ENCODE measurements at regions not wholly inside any gene's neighbourhood (a gene's known extent, or its start where the extent isn't known, plus 50 kb on each side); places are given as distances from the start of the nearest gene placed in this dataset.

- Histone ChIP-seq H3K4me1 (ENCODE audit: control insufficient read depth, insufficient read depth, low read length) (no peaks in the 10 kb centered on the region), H3K27ac (ENCODE audit: control insufficient read depth, insufficient read depth) (no peak overlapping the region), H3K79me2 (ENCODE audit: control insufficient read depth, insufficient read depth, low read length) (no peaks in the 10 kb centered on the region), H3K27me3 (replicated peaks in 1 of 2; ENCODE audit: control insufficient read depth in 2 of 2, insufficient read depth in 2 of 2, low read length in 1 of 2) (no peaks in the 10 kb centered on the region), H4K20me1 (ENCODE audit: control insufficient read depth, insufficient read depth) (no peaks in the 10 kb centered on the region), H3K36me3 (ENCODE audit: control insufficient read depth in 2 of 2, insufficient read depth in 2 of 2, low read length in 1 of 2) (no peaks in the 10 kb centered on the region), H3K4me2 (ENCODE audit: control insufficient read depth, insufficient read depth) (no peak overlapping the region), H3K4me3 (no peak overlapping the region), H3K9ac (ENCODE audit: control insufficient read depth, insufficient read depth, low read length) (no peak overlapping the region), H3K9me3 (replicated peaks; ENCODE audit: control insufficient read depth, insufficient read depth, low read length) (no peaks in the 10 kb centered on the region), H2AFZ (ENCODE audit: control insufficient read depth, low read depth, low read length) (no peak overlapping the region)
- TF ChIP-seq E2F4 (IDR thresholded peaks at IDR 0.05; ENCODE audit: low read depth, low read length) (no peak), E2F8 (IDR thresholded peaks at IDR 0.05; ENCODE audit: low read depth, partially characterized antibody) (no peak), MYC (IDR thresholded peaks at IDR 0.05; ENCODE audit: insufficient read depth, insufficient read length, insufficient replicate concordance, low read length, severe bottlenecking) (no peak), ESRRA (IDR thresholded peaks at IDR 0.05; ENCODE audit: low read length) (no peak), IKZF1 (conservative IDR thresholded peaks at IDR 0.05) (no peak), CHD2 (IDR thresholded peaks at IDR 0.05; ENCODE audit: borderline replicate concordance, low read depth, low read length) (no peak), HDAC6 (IDR thresholded peaks at IDR 0.05; ENCODE audit: unreplicated experiment) (no peak), DPF2 (IDR thresholded peaks at IDR 0.05) (no peak), SREBF1 (IDR thresholded peaks at IDR 0.05; ENCODE audit: low read length) (no peak), MEF2A (IDR thresholded peaks at IDR 0.05; ENCODE audit: insufficient read depth, low read depth, low read length) (no peak), TAF1 (IDR thresholded peaks at IDR 0.05; ENCODE audit: borderline replicate concordance, low read depth, low read length) (no peak), EP300 (IDR thresholded peaks at IDR 0.05; ENCODE audit: borderline replicate concordance in 1 of 2, control insufficient read depth in 1 of 2, low read depth in 2 of 2, low read length in 2 of 2) (no peak)
- TF ChIP-seq, protein P1, sequence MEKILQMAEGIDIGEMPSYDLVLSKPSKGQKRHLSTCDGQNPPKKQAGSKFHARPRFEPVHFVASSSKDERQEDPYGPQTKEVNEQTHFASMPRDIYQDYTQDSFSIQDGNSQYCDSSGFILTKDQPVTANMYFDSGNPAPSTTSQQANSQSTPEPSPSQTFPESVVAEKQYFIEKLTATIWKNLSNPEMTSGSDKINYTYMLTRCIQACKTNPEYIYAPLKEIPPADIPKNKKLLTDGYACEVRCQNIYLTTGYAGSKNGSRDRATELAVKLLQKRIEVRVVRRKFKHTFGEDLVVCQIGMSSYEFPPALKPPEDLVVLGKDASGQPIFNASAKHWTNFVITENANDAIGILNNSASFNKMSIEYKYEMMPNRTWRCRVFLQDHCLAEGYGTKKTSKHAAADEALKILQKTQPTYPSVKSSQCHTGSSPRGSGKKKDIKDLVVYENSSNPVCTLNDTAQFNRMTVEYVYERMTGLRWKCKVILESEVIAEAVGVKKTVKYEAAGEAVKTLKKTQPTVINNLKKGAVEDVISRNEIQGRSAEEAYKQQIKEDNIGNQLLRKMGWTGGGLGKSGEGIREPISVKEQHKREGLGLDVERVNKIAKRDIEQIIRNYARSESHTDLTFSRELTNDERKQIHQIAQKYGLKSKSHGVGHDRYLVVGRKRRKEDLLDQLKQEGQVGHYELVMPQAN (conservative IDR thresholded peaks at IDR 0.05): no peak
- TF ChIP-seq, protein P2, sequence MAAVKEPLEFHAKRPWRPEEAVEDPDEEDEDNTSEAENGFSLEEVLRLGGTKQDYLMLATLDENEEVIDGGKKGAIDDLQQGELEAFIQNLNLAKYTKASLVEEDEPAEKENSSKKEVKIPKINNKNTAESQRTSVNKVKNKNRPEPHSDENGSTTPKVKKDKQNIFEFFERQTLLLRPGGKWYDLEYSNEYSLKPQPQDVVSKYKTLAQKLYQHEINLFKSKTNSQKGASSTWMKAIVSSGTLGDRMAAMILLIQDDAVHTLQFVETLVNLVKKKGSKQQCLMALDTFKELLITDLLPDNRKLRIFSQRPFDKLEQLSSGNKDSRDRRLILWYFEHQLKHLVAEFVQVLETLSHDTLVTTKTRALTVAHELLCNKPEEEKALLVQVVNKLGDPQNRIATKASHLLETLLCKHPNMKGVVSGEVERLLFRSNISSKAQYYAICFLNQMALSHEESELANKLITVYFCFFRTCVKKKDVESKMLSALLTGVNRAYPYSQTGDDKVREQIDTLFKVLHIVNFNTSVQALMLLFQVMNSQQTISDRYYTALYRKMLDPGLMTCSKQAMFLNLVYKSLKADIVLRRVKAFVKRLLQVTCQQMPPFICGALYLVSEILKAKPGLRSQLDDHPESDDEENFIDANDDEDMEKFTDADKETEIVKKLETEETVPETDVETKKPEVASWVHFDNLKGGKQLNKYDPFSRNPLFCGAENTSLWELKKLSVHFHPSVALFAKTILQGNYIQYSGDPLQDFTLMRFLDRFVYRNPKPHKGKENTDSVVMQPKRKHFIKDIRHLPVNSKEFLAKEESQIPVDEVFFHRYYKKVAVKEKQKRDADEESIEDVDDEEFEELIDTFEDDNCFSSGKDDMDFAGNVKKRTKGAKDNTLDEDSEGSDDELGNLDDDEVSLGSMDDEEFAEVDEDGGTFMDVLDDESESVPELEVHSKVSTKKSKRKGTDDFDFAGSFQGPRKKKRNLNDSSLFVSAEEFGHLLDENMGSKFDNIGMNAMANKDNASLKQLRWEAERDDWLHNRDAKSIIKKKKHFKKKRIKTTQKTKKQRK (IDR thresholded peaks at IDR 0.05; ENCODE audit: low read depth, low read length): no peak
- TF ChIP-seq, protein P3, sequence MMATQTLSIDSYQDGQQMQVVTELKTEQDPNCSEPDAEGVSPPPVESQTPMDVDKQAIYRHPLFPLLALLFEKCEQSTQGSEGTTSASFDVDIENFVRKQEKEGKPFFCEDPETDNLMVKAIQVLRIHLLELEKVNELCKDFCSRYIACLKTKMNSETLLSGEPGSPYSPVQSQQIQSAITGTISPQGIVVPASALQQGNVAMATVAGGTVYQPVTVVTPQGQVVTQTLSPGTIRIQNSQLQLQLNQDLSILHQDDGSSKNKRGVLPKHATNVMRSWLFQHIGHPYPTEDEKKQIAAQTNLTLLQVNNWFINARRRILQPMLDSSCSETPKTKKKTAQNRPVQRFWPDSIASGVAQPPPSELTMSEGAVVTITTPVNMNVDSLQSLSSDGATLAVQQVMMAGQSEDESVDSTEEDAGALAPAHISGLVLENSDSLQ (IDR thresholded peaks at IDR 0.05): no peak
- ChIA-PET CTCF (no interaction called here), SMC1A (ENCODE audit: uncharacterized antibody, unreplicated experiment) (interaction anchor here (0.8 to 1.0 kb wide), 2 partner anchors 18 to 229 kb away, joined by 3 to 4 read pairs; no protein-coding TSS in a partner anchor), POLR2A (no interaction called here), RAD21 (ENCODE audit: unreplicated experiment) (interaction anchor here (0.6 kb wide), 1 partner anchor 983 kb away, joined by 5 read pairs; no protein-coding TSS in a partner anchor)
- in situ Hi-C loops (cut with MboI) (no loop called here), intact Hi-C loops (cut with micrococcal nuclease; ENCODE audit: unreplicated experiment) (no loop called here)
- BruUV-seq (replicated peaks): no TSS peak
- ATAC-seq (no peak), FAIRE-seq (no peak), DNase-seq (ENCODE audit: low read depth, low spot score) (no peak)
Observed at GRCh38 chr6:115631028-115631427, 429.7 kb downstream of the FRK start.
